CD14-positive monocyte (primary cell): ENCODE measurements at regions not wholly inside any gene's neighbourhood (a gene's known extent, or its start where the extent isn't known, plus 50 kb on each side); places are given as distances from the start of the nearest gene placed in this dataset.

Source experiments
- DNase-seq, 3 donors: peaks; one replicate each; pipeline ENCODE4 v3.0.0-alpha.2; 2011 to 2022
- H2AFZ ChIP-seq: 2 replicates; pipeline ENCODE4 v1.6.0; 2012; ENCODE audit warnings: mild to moderate bottlenecking, low read depth, low read length, inconsistent platforms; ENCODE audit not compliant: insufficient read depth, poor library complexity, severe bottlenecking
- H3K27ac ChIP-seq, 2 donors: 1 replicate in 1 of 2; 2 replicates in 1 of 2; pipeline ENCODE4 v1.5.1; 2012 to 2013; ENCODE audit warnings: low read length in 2 of 2, control low read depth in 1 of 2, inconsistent platforms in 1 of 2, low read depth in 1 of 2, mild to moderate bottlenecking in 1 of 2
- H3K27me3 ChIP-seq, 2 donors: one replicate each; pipeline versions ENCODE4 v1.6.0 to v1.6.1; 2011 to 2013; ENCODE audit warnings: low read length in 2 of 2; ENCODE audit not compliant: control insufficient read depth in 2 of 2, insufficient read depth in 2 of 2
- H3K36me3 ChIP-seq, 2 donors: replicated peaks in 1 of 2; 1 replicate in 1 of 2; 2 replicates in 1 of 2; pipeline versions ENCODE4 v1.5.1 to v1.6.1; 2012 to 2013; ENCODE audit warnings: low read length in 2 of 2, control low read depth in 1 of 2, inconsistent platforms in 1 of 2, mild to moderate bottlenecking in 1 of 2; ENCODE audit not compliant: insufficient read depth in 2 of 2, control insufficient read depth in 1 of 2
- H3K4me1 ChIP-seq, 2 donors: 1 replicate in 1 of 2; 2 replicates in 1 of 2; pipeline versions ENCODE4 v1.5.1 to v1.6.1; 2012 to 2013; ENCODE audit warnings: low read length in 2 of 2, control low read depth in 1 of 2, inconsistent platforms in 1 of 2, mild to moderate bottlenecking in 1 of 2, moderate library complexity in 1 of 2; ENCODE audit not compliant: insufficient read depth in 2 of 2, control insufficient read depth in 1 of 2
- H3K4me2 ChIP-seq: replicated peaks from 2 replicates; pipeline ENCODE3; 2012; ENCODE audit warnings: low read length, moderate library complexity, mild to moderate bottlenecking; ENCODE audit not compliant: poor library complexity, severe bottlenecking; ENCODE audit errors: extremely low read depth
- H3K4me3 ChIP-seq, 3 experiments: fragments of 200-600 bp in 1 of 3; sonication (generic) in 1 of 3; replicated peaks in 1 of 3; 1 replicate in 2 of 3; 2 replicates in 1 of 3; pipeline ENCODE4 v1.5.1; 2011 to 2013; ENCODE audit warnings: low read length in 3 of 3, mild to moderate bottlenecking in 3 of 3, control low read depth in 2 of 3, low read depth in 2 of 3, inconsistent platforms in 1 of 3, moderate library complexity in 1 of 3
- H3K79me2 ChIP-seq: 2 replicates; pipeline ENCODE4 v1.6.0; 2012; ENCODE audit warnings: mild to moderate bottlenecking, control low read depth, inconsistent platforms, low read length, moderate library complexity; ENCODE audit not compliant: insufficient read depth
- H3K9ac ChIP-seq: 2 replicates; pipeline ENCODE4 v1.6.0; 2017; ENCODE audit warnings: low read length, mild to moderate bottlenecking; ENCODE audit not compliant: insufficient read depth, poor library complexity, severe bottlenecking
- H3K9me3 ChIP-seq, 2 donors: replicated peaks in 1 of 2; 1 replicate in 1 of 2; 2 replicates in 1 of 2; pipeline versions ENCODE4 v1.5.1 to v1.6.1; 2012 to 2013; ENCODE audit warnings: low read length in 2 of 2, control low read depth in 1 of 2; ENCODE audit not compliant: control insufficient read depth in 1 of 2, insufficient read depth in 1 of 2
- H4K20me1 ChIP-seq: 2 replicates; pipeline ENCODE4 v1.6.0; 2012; ENCODE audit warnings: mild to moderate bottlenecking, low read length, control low read depth, moderate library complexity; ENCODE audit not compliant: insufficient read depth
- H3K27ac Mint-ChIP-seq, 7 donors: one replicate each; pipeline ENCODE4 v1.8.0; 2020; ENCODE audit warnings: mild to moderate bottlenecking in 7 of 7, mixed read lengths in 7 of 7, moderate library complexity in 6 of 7, inconsistent platforms in 2 of 7
- H3K27me3 Mint-ChIP-seq, 3 donors: one replicate each; pipeline ENCODE4 v1.8.0; 2021 to 2022; ENCODE audit warnings: low read depth in 3 of 3, mild to moderate bottlenecking in 3 of 3, mixed read lengths in 3 of 3, moderate library complexity in 3 of 3, inconsistent platforms in 1 of 3
- H3K36me3 Mint-ChIP-seq, 2 donors: one replicate each; pipeline ENCODE4 v1.8.0; 2020; ENCODE audit warnings: mixed read lengths in 2 of 2, inconsistent platforms in 1 of 2, mild to moderate bottlenecking in 1 of 2
- H3K4me1 Mint-ChIP-seq: one replicate; pipeline ENCODE4 v1.8.0; 2020; ENCODE audit warnings: mild to moderate bottlenecking, mixed read lengths
- H3K4me3 Mint-ChIP-seq, 2 donors: one replicate each; pipeline ENCODE4 v1.8.0; 2020; ENCODE audit warnings: mild to moderate bottlenecking in 2 of 2, mixed read lengths in 2 of 2, moderate library complexity in 1 of 2
- H3K9me3 Mint-ChIP-seq, 7 donors: one replicate each; pipeline ENCODE4 v1.8.0; 2020 to 2022; ENCODE audit warnings: mixed read lengths in 7 of 7, mild to moderate bottlenecking in 6 of 7, moderate library complexity in 6 of 7, inconsistent platforms in 2 of 7
- WGBS: methylation state at CpG from one replicate; pipeline ENCODE4 v1.1.5; 2013; ENCODE audit warnings: missing lambda C conversion rate; ENCODE audit not compliant: insufficient coverage; 5-methylcytosine and 5-hydroxymethylcytosine counted together
- intact Hi-C, 2 donors: fragments of 100-400 bp; cut with micrococcal nuclease; formaldehyde crosslinking; loops; one replicate each; pipeline versions ENCODE4 v1.15.0 to v1.15.1; 2023
- TF ChIP-seq, protein P1 (sequence below): fragments of 200-600 bp; IDR thresholded peaks from one replicate; pipeline ENCODE4 v1.8.0; 2022; ENCODE audit warnings: antibody characterized with exemption, mild to moderate bottlenecking

GRCh38 chr15:70267879-70268278, 170.2 kb upstream of the TLE3 start:
- Mint-ChIP-seq H3K27ac (peak overlapping the region; percentile 99 to 100 (median 100)), H3K9me3 (peaks cover 0 to 3% (median 0%) of the 10 kb centered on the region in 7 donors), H3K4me3 (peak overlapping the region; percentile 53 to 76), H3K36me3 (peaks cover 21 to 28% of the 10 kb centered on the region in 2 donors), H3K4me1 (peaks cover 91% of the 10 kb centered on the region), H3K27me3 (peaks cover 8 to 13% (median 9%) of the 10 kb centered on the region in 3 donors)
- 7% methylated on average over 2 of the region's 6 CpGs for WGBS
- Histone ChIP-seq H4K20me1 (no peaks in the 10 kb centered on the region), H3K79me2 (no peaks in the 10 kb centered on the region), H3K4me1 (peaks cover 88 to 92% of the 10 kb centered on the region in 2 donors), H3K9ac (peak overlapping the region; percentile 51), H3K36me3 (no peaks in the 10 kb centered on the region), H3K4me2 (peak overlapping the region; percentile 43), H3K27me3 (peaks cover 0 to 3% of the 10 kb centered on the region in 2 donors), H3K4me3 (peak overlapping the region in 1 of 3 experiments; percentile 5), H2AFZ (no peak overlapping the region), H3K9me3 (no peaks in the 10 kb centered on the region), H3K27ac (peak overlapping the region in 1 of 2 donors; percentile 92)
- TF ChIP-seq, protein P1, sequence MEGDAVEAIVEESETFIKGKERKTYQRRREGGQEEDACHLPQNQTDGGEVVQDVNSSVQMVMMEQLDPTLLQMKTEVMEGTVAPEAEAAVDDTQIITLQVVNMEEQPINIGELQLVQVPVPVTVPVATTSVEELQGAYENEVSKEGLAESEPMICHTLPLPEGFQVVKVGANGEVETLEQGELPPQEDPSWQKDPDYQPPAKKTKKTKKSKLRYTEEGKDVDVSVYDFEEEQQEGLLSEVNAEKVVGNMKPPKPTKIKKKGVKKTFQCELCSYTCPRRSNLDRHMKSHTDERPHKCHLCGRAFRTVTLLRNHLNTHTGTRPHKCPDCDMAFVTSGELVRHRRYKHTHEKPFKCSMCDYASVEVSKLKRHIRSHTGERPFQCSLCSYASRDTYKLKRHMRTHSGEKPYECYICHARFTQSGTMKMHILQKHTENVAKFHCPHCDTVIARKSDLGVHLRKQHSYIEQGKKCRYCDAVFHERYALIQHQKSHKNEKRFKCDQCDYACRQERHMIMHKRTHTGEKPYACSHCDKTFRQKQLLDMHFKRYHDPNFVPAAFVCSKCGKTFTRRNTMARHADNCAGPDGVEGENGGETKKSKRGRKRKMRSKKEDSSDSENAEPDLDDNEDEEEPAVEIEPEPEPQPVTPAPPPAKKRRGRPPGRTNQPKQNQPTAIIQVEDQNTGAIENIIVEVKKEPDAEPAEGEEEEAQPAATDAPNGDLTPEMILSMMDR = no peak
- peak; percentile 90 to 94 (median 91) for DNase-seq
- intact Hi-C loops = loop anchor here (2.0 to 10.0 kb wide), 6 partner anchors 74 to 241 kb away; no protein-coding TSS in a partner anchor

- Histone ChIP-seq H3K36me3 (no peaks in the 10 kb centered on the region), H3K79me2 (no peaks in the 10 kb centered on the region), H3K4me1 (peaks cover 92 to 98% of the 10 kb centered on the region in 2 donors), H3K9me3 (no peaks in the 10 kb centered on the region), H4K20me1 (no peaks in the 10 kb centered on the region), H3K27me3 (peaks cover 0 to 3% of the 10 kb centered on the region in 2 donors), H3K9ac (peak overlapping the region; percentile 51), H3K27ac (peak overlapping the region; percentile 88 to 92), H2AFZ (no peak overlapping the region), H3K4me2 (peak overlapping the region; percentile 43), H3K4me3 (peak overlapping the region in 1 of 3 experiments; percentile 34)
- peaks cover 94% of the 10 kb centered on the region for H3K4me1 Mint-ChIP-seq
- DNase-seq = no peak
- peaks cover 22 to 25% of the 10 kb centered on the region in 2 donors for H3K36me3 Mint-ChIP-seq
- 93% methylated on average over 2 of the region's 2 CpGs for WGBS
- H3K27ac Mint-ChIP-seq = peak overlapping the region; percentile 99 to 100 (median 100)
- TF ChIP-seq, protein P1 = no peak
- peak overlapping the region; percentile 1 to 76 for H3K4me3 Mint-ChIP-seq
- intact Hi-C loops = loop anchor here (2.0 to 10.0 kb wide), 6 partner anchors 75 to 241 kb away; no protein-coding TSS in a partner anchor
- H3K27me3 Mint-ChIP-seq = peaks cover 5 to 13% (median 6%) of the 10 kb centered on the region in 3 donors
- peaks cover 0 to 3% (median 0%) of the 10 kb centered on the region in 7 donors for H3K9me3 Mint-ChIP-seq
These were observed 169.6 kb upstream of the TLE3 start for GRCh38 chr15:70267306-70267705.
